HG03159 (cell line): ENCODE measurements at regions not wholly inside any gene's neighbourhood (a gene's known extent, or its start where the extent isn't known, plus 50 kb on each side); places are given as distances from the start of the nearest gene placed in this dataset.

ENCODE experiments used
- ATAC-seq: cut with Tn5 transposase; IDR thresholded peaks from one replicate; pipeline ENCODE4 v1.9.1; 2021; ENCODE audit warnings: mild to moderate bottlenecking, moderate library complexity; ENCODE audit not compliant: unreplicated experiment

DNA sequence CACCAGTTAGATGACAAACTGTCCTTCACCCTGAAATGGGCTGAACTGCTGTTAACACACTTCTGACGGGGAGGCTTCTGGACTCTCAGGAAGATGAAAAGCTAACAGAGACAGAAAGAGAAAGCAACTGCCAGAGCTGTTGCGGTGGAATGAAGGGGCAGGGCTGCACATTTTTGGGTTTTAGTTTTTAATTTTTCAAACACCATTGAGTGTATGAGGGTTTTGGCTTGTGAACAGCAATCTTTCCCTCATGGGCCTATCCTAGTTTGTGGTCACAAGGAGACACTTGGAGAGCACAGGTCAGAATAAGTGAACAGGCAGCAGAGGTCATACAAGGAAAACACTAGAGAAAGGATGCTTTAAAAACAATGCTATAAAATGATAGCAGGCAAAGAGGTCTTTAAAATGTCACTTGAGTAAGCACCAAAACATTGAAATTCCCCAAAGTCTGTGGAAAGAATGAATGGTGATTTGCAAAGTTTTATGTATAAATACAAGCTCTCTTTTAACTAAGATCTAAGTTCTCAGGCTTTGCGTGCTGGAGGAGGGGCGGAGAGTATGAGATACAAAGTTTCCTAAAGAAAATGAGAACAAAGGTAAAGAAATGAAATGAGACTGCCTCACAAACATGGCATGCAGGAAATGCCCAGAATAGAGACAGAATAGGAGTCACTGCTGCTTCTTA is 101.4 kb upstream of the GLI3 start:
- no peak for ATAC-seq

DNA sequence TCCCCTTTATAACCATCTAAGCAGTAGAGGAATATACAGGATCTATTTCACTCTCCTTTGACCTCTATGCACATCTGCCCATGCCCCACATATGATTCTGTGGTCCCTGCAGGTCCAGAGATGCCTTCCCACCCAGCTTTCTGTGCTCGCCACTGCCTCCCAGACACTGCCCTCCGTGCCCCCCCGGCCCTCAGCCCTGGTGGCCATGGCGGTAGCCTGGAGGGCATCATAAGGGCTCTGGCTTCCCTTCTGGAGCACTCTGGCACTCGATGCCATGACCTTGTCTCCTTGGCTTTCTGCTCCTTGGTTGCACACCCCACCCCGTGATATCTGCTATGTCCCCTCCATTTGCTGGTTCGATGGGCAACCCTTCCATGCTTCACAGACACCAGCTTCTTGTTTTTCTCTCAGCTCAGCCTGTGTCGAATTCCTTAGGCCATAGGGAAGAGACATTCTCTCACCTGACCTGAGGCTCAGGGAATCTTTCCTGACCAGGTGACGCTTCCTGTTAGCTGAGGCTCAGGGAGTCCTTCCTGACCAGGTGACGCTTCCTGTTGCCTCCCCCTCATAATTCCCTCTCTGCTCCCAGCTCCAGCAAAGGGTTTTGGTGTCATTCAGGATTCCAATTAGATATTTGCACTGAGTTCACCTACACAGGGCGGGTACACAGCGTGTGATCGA is 100.4 kb upstream of the GLI3 start:
- ATAC-seq: no peak

DNA sequence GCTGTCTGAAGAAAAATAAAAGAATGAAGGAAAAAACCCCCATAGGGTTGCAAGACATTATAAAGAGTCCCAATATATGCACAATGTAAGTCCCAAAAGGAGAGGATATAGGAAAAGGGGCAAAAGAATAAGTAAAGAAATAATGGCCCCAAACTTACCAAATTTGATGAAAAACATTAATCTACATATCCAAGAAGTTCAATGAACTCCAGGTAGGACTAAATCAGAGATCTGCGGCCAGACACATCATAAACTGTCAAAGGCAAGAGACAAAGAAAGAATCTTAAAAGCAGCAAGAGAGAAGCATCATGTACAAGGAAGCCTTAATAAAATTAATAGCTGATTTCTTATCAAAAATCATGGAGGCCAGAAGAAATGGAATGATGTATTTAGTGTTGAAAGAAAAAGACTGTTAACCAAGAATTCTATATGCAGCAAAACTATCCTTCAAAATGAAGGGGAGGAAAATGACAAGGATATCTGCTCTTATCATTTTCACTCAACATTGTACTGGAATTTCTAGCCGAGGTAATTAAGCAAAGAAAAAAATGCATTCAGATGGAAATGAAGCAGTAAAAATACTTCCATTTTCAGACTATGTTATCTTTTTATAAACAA is 95.7 kb upstream of the GLI3 start:
- ATAC-seq: no peak

DNA sequence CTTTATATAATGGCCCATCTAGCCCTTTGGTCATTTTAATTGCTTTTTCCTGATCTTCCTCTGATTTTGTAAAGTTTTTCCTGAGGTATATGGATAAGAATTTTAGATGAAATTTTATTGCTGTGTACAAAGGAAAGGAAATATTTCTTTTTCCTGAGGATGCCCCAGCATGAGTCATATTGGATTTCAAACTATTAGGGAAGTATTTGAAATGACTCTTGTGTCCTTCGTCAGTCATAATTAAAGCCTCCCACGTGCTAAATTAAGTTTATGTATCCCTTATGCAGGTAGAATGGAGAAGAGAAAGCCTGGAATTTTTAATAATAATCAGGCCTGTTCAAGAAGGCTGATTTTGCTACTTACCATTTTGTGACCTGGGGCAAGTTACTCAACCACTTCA is 82.6 kb upstream of the GLI3 start:
- ATAC-seq: no peak

DNA sequence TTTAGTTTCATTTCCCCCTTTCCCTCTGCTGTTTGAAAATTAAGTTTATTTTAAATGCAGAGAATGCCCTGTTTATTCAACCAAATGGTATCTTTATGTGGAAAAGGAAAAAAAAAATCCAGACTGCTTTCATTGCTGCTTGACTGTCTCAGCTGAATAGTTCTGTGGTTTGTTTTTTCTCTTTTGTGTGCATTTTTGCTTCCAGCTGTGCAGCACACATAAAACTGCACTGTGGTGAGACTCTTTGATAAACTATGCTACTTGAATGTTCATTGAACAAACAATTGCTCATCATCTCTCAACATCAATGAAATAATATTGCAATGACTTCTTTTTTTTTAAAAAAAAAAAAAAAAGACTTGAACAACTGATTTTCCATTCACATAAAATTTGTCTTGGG is 78.6 kb upstream of the GLI3 start:
- ATAC-seq: no peak

DNA sequence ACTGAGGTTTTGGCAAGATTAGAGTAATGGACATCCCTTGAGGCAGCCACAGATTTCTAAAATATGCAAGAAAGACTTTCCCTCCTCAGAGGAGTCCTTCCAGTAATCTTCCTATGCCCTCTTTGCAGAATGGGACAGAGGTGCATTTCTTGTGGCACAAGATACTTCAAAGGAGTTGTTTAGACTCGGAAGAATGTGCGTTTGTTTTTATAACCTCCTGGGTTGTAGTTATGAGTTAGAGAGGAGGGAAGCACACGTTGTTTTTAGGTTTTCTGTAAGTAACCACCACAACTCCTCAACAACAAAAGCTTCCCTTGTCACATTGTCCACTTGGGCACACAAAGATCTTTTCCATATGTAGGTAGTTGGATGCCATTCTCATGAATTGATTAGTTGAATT is 78.1 kb upstream of the GLI3 start:
- no peak for ATAC-seq

DNA sequence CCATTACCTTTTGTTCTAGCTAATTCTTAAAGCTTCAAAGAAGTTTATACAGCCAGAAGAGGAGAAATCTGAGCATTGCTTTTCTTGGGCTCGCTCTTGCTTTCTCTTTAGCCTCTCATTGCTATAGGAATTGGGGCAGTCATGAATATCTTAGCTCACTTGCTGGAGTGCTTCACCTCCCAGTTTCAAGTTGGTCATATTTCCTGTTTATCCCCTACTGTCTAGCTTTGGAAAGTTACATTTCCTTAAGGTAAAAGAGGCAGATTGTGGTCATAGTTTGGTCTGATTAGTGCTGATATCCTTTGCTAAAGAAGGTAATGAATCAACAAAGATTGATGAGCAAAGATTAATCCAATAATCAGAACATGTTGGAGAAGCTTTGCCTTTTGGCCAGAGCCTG is 77.7 kb upstream of the GLI3 start:
- no peak for ATAC-seq

DNA sequence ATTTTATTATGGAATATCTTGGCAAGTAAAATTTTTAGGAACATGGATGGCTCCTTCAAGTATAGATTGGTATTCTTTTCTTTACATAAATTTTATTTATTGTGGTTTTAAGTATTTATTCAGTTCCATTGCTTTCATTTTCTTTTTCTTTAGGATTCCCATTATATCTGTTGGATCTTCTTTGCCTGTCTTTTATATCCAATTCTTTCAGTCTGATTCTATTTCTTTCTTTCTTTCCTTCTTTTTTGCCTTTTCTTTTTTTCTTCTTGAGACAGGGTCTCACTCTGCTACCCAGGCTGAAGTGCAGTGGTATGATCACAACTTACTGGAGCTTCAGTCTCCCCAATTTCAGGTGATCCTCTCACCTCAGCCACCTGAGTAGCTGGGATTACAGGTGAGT is 74.2 kb upstream of the GLI3 start:
- no peak for ATAC-seq

DNA sequence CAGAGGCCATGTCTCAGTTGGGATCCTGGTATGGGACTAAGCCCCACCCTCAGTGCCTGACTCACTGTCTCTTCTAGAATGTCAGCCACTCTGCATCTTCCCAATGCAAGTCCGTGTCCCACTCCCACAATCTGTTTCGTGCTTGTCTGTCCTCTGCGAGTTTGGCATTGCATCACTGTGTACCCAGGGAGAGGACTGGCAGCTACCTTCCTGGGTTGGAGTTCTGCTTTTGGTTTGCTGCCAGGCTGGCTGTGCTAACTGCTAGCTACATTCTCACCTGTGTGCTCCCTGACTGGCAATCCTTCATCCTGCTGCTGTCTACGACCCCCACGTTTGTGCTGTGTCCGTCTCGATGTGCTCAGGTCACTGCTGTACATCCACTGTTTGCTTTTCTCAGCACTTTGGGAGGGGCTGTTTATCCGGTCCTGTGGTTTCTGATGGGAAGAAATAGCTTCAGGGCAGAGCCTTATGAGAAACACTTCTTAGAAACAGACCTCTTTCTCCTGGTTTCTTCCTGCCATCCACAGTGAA is 56.0 kb upstream of the GLI3 start:
- no peak for ATAC-seq

DNA sequence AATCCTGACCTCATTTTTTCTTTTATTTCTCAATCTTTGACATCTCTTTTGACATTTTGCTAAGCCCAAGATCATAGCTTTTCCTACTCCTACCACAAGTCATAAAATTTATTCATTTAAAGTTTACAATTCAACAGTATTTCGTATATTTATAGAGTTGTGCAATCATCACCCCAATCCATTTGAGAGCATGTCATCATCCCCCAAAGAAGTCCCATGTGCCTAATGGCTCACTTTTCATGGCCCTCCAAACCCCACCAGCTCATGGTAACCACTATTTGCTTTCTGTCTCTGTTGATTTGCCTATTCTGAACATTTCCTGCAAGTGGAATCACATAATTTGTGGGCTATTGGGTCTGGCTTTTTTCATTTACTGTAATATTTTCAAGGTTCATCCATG is 52.5 kb upstream of the GLI3 start:
- no peak for ATAC-seq
